Large intestine (tissue), 3 donors: ENCODE measurements at regions not wholly inside any gene's neighbourhood (a gene's known extent, or its start where the extent isn't known, plus 50 kb on each side); places are given as distances from the start of the nearest gene placed in this dataset.

Experiments used
- DNase-seq, 2 donors: peaks; one replicate each; pipeline versions ENCODE4 v3.0.0 to v3.0.0-alpha.2; 2013
- H3K27ac ChIP-seq: one replicate; pipeline ENCODE4 v1.5.1; 2013; ENCODE audit warnings: low read length
- H3K27me3 ChIP-seq: 2 replicates; pipeline ENCODE4 v1.6.1; 2013; ENCODE audit warnings: low read length; ENCODE audit not compliant: control insufficient read depth, insufficient read depth
- H3K36me3 ChIP-seq: 2 replicates; pipeline ENCODE4 v1.6.1; 2013; ENCODE audit warnings: low read length; ENCODE audit not compliant: control insufficient read depth, insufficient read depth
- H3K4me1 ChIP-seq: one replicate; pipeline ENCODE4 v1.6.1; 2013; ENCODE audit warnings: low read length; ENCODE audit not compliant: control insufficient read depth, insufficient read depth
- H3K4me3 ChIP-seq: one replicate; pipeline ENCODE4 v1.5.1; 2013; ENCODE audit warnings: low read length
- H3K9me3 ChIP-seq: one replicate; pipeline ENCODE4 v1.6.1; 2013; ENCODE audit warnings: mild to moderate bottlenecking, low read depth, low read length, moderate library complexity; ENCODE audit not compliant: control insufficient read depth
- WGBS: methylation state at CpG from one replicate; pipeline ENCODE4 v1.1.5; 2013; ENCODE audit warnings: low lambda C conversion rate; ENCODE audit not compliant: insufficient coverage; 5-methylcytosine and 5-hydroxymethylcytosine counted together

DNA sequence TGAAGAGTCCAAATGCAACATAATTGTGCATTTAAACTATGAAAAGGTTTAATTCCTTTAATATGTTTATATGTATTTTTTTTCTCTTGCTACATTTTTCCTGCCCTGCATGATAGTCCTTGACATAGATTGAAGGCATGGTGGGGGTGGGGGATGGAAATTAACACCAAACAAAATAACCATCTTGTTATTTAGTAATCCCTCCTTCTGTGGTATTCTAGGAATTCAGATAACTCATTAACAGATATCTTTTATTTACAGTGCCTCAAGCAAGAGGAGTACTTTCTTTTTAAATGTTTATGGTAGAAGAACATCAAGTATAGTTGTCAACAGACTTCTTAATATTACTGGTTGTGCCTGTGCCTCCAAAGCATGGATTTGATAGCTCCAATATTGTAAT, 337.6 kb upstream of the SEMA3A start:
- Histone ChIP-seq H3K36me3 (no peaks in the 10 kb centered on the region), H3K27ac (no peak overlapping the region), H3K9me3 (no peaks in the 10 kb centered on the region), H3K27me3 (no peaks in the 10 kb centered on the region), H3K4me1 (peaks cover 32% of the 10 kb centered on the region), H3K4me3 (no peak overlapping the region)
- DNase-seq = no peak

GRCh38 chr7:84529480-84530205, 335.1 kb upstream of the SEMA3A start:
- peak; percentile 56 to 81 for DNase-seq
- Histone ChIP-seq H3K4me1 (peaks cover 17% of the 10 kb centered on the region), H3K4me3 (no peak overlapping the region), H3K36me3 (no peaks in the 10 kb centered on the region), H3K9me3 (no peaks in the 10 kb centered on the region), H3K27ac (peak overlapping the region; percentile 62), H3K27me3 (no peaks in the 10 kb centered on the region)
- WGBS = no CpG with 5 or more reads among the region's 3 CpGs

GRCh38 chr7:84528756-84529479, 334.3 kb upstream of the SEMA3A start:
- no peaks in the 10 kb centered on the region for H3K9me3 ChIP-seq
- H3K36me3 ChIP-seq = no peaks in the 10 kb centered on the region
- peak overlapping the region; percentile 24 for H3K27ac ChIP-seq
- H3K4me1 ChIP-seq = peaks cover 17% of the 10 kb centered on the region
- no peak for DNase-seq
- no peak overlapping the region for H3K4me3 ChIP-seq
- no peaks in the 10 kb centered on the region for H3K27me3 ChIP-seq

DNA sequence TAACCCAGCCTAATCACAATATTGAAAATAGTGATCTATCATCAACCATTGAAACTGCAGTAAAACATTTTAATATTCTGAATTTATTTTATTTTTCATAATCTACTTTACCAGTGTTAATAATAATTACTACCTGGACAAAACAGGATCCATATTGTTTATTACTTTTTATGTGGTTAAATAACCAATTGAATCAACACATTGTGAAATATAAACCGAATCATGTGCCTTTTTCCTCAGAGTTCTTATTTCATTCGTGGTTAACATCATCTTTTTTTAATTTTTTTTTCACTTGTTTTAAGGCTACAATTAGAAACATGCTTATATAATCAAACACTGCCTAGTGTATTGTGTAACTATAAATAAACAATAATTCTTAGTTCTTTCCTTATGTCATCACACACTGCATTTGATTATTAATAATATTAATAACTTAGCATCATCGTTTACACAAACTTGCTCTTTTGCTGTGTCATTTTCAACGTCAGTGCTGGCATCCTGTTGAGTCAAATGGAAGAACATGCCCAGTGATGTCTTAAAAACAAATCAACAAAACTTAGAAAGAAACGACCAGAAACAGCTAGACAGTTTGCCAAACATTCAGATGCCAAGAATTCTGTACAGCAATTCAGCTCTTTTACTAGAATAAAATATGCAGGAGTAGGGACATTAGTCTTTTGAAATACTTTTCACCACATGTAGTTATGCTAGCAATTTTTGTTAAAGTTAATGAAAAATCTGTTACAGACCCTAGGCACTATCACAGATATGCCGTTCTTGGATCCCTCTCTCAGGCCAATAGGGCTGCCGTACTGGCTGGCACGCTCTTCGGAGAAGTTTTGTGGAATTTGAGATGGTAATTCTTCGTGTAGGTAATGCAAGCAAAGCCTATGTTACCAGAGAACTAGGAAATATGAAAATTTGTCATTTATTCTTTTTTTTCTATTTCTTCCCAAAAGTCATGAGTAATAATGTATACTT, 330.4 kb upstream of the SEMA3A start:
- no peak overlapping the region for H3K4me3 ChIP-seq
- peaks cover 11% of the 10 kb centered on the region for H3K4me1 ChIP-seq
- H3K27ac ChIP-seq = no peak overlapping the region
- 79% methylated on average over 6 of the region's 10 CpGs for WGBS
- H3K36me3 ChIP-seq = no peaks in the 10 kb centered on the region
- DNase-seq = no peak
- no peaks in the 10 kb centered on the region for H3K9me3 ChIP-seq
- no peaks in the 10 kb centered on the region for H3K27me3 ChIP-seq

DNA sequence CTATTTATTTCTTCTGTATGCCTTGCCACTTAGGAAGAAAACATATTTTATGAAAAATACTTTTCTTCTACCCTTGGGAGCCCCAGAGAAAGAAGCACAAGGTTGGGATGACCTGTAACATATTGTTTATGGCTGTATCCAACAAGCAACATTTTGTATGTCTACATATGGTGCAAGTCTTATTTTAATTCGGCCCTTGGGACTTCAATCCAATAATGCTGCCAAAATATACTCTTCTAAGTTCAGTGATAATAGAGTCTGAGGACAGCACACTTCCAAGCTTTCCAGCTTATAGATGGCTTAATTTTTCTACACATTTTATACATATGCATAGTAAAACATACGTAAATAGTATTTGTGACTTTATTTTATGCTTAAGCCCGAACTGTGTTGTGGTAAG, 318.5 kb upstream of the SEMA3A start:
- no peak overlapping the region for H3K4me3 ChIP-seq
- H3K27ac ChIP-seq = no peak overlapping the region
- no peak for DNase-seq
- 86% methylated on average over 3 of the region's 3 CpGs for WGBS
- no peaks in the 10 kb centered on the region for H3K4me1 ChIP-seq
- no peaks in the 10 kb centered on the region for H3K9me3 ChIP-seq
- no peaks in the 10 kb centered on the region for H3K27me3 ChIP-seq
- no peaks in the 10 kb centered on the region for H3K36me3 ChIP-seq

DNA sequence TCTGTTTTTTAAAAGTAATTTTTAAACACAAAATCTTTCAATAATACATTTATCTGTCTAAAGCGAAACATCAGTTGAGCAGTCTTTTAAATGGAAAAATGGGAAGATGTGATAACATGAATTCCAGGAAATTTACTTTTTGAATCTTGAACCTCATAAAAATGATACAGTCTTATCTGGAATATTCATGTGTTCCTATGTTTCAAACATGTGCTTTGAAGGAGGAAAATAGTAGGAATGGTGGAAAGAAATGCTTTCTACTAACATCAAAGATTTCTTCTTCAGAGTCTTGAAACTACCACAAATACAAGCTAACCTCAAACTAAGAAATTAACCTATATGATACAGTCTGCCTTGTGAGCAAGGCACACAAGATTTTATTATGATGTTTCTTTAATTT, 317.5 kb upstream of the SEMA3A start:
- Histone ChIP-seq H3K4me3 (no peak overlapping the region), H3K27me3 (no peaks in the 10 kb centered on the region), H3K27ac (no peak overlapping the region), H3K4me1 (no peaks in the 10 kb centered on the region), H3K9me3 (no peaks in the 10 kb centered on the region), H3K36me3 (no peaks in the 10 kb centered on the region)
- no peak for DNase-seq
- 100% methylated on average over 1 of the region's 1 CpG for WGBS

GRCh38 chr7:84510505-84510904, 315.9 kb upstream of the SEMA3A start:
- DNase-seq = no peak
- Histone ChIP-seq H3K4me3 (no peak overlapping the region), H3K36me3 (no peaks in the 10 kb centered on the region), H3K4me1 (no peaks in the 10 kb centered on the region), H3K27ac (no peak overlapping the region), H3K27me3 (no peaks in the 10 kb centered on the region), H3K9me3 (no peaks in the 10 kb centered on the region)
- 78% methylated on average over 1 of the region's 1 CpG for WGBS

DNA sequence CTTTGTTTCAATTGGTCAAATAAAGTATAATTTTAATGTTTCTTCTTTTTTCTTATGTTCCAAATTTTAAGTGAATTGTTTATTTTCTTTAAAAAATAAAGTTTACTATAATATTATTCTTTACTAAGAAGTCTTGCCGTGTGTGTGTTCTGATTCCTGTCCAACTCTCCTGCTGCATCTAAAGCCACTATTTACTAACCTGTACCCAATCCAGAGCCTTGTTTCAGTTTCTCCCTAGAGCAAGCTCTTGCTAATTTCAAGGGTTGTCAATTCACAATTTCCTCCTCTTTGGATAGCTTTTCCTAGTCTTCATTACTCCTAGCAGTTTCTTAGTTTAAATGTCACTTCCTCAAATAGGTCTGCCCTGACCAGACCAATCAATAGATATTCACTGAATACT, 314.9 kb upstream of the SEMA3A start:
- Histone ChIP-seq H3K4me1 (no peaks in the 10 kb centered on the region), H3K9me3 (no peaks in the 10 kb centered on the region), H3K27me3 (no peaks in the 10 kb centered on the region), H3K36me3 (no peaks in the 10 kb centered on the region), H3K27ac (no peak overlapping the region), H3K4me3 (no peak overlapping the region)
- no CpG with 5 or more reads among the region's 1 CpG for WGBS
- DNase-seq = no peak

- no peak overlapping the region for H3K4me3 ChIP-seq
- H3K4me1 ChIP-seq = no peaks in the 10 kb centered on the region
- DNase-seq = no peak
- no peaks in the 10 kb centered on the region for H3K36me3 ChIP-seq
- WGBS = 89% methylated on average over 3 of the region's 4 CpGs
- H3K9me3 ChIP-seq = no peaks in the 10 kb centered on the region
- no peak overlapping the region for H3K27ac ChIP-seq
- H3K27me3 ChIP-seq = no peaks in the 10 kb centered on the region
Observed at GRCh38 chr7:84508606-84509005, 314.0 kb upstream of the SEMA3A start.

DNA sequence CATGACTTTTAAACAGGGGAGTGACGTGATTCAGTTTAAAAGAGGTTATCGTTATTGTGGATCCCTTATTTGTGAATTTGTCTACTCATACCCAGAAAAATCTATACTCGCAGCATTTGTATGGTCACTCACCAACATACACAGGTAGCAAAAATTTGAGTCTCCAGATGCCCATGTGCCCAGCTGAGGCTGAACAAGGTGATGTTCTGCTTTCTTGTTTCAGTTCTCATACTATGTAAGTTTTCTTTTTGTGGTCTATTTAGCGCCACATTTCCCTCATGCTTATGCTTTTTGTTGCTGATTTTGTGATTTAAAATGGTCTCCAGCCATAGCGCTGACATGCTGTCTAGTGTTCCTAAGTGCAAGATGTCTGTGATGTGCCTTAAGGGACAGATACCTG, 312.9 kb upstream of the SEMA3A start:
- H3K27ac ChIP-seq = no peak overlapping the region
- H3K36me3 ChIP-seq = no peaks in the 10 kb centered on the region
- DNase-seq = no peak
- no peaks in the 10 kb centered on the region for H3K27me3 ChIP-seq
- no peaks in the 10 kb centered on the region for H3K9me3 ChIP-seq
- no peaks in the 10 kb centered on the region for H3K4me1 ChIP-seq
- no peak overlapping the region for H3K4me3 ChIP-seq
- 100% methylated on average over 2 of the region's 5 CpGs for WGBS
